HepG2 (cell line): ENCODE measurements at regions not wholly inside any gene's neighbourhood (a gene's known extent, or its start where the extent isn't known, plus 50 kb on each side); places are given as distances from the start of the nearest gene placed in this dataset.
A peak's percentile ranks its signal among the peaks of the same experiment; 100 is the strongest.

Experiments
- ATAC-seq: fragments of 200-7000 bp; cut with Tn5 transposase; 3 replicates; pipeline ENCODE4 v1.9.1; 2020; ENCODE audit warnings: mild to moderate bottlenecking, moderate library complexity
- BruUV-seq: library from RNA; stranded (reverse); fragments of 400-500 nt; replicated peaks from 2 replicates; lab custom pipeline; 2021; lab: Mats Ljungman, UMichigan
- CTCF ChIA-PET: fragments of 300-600 bp; formaldehyde crosslinking; extraction: SDS; loops from one replicate; lab custom pipeline; 2021; ENCODE audit warnings: low total read pairs, inconsistent platforms, low intra/inter-chr PET ratio; lab: Yijun Ruan, JAX
- POLR2A ChIA-PET: fragments of 350-600 bp; sonication (Branson Sonifier 250); formaldehyde crosslinking; loops from one replicate; lab custom pipeline; 2020; ENCODE audit warnings: antibody characterized with exemption, inconsistent platforms; lab: Yijun Ruan, JAX
- DNase-seq: peaks from one replicate; pipeline ENCODE4 v3.0.0-alpha.2; 2015; ENCODE audit warnings: low spot score
- FAIRE-seq: peaks from 3 replicates; lab custom pipeline; 2011; peaks lifted over from hg19 to GRCh38; lab: Jason Lieb, UNC
- H2AFZ ChIP-seq: one replicate; pipeline ENCODE4 v1.6.1; 2011; ENCODE audit warnings: low read length, inconsistent platforms
- H3K27ac ChIP-seq: fragments of 300-600 bp; 3 replicates; pipeline ENCODE4 v1.8.0; 2011; ENCODE audit warnings: mixed run types, mild to moderate bottlenecking, mixed read lengths, low read length, inconsistent platforms; ENCODE audit not compliant: insufficient read depth; ENCODE audit errors: extremely low read length
- H3K27me3 ChIP-seq, 2 experiments: fragments of 200-600 bp in 1 of 2; 2 replicates in 1 of 2; 3 replicates in 1 of 2; pipeline versions ENCODE4 v1.6.0 to v1.8.0; 2011; ENCODE audit warnings: low read length in 2 of 2, mild to moderate bottlenecking in 2 of 2, moderate library complexity in 2 of 2, inconsistent platforms in 1 of 2; ENCODE audit not compliant: insufficient read depth in 2 of 2, control insufficient read depth in 1 of 2
- H3K36me3 ChIP-seq, 2 experiments: fragments of 200-600 bp in 1 of 2; replicated peaks in 1 of 2; 2 replicates in 1 of 2; 3 replicates in 1 of 2; pipeline versions ENCODE4 v1.5.1 to v1.8.0; 2011; ENCODE audit warnings: low read length in 2 of 2, inconsistent platforms in 1 of 2; ENCODE audit not compliant: insufficient read depth in 2 of 2, control insufficient read depth in 1 of 2
- H3K4me1 ChIP-seq: 2 replicates; pipeline ENCODE4 v1.5.1; 2012; ENCODE audit warnings: low read length, inconsistent platforms; ENCODE audit not compliant: insufficient read depth
- H3K4me2 ChIP-seq: 2 replicates; pipeline ENCODE4 v1.6.0; 2011; ENCODE audit warnings: low read depth, low read length, inconsistent platforms
- H3K4me3 ChIP-seq, 3 experiments: fragments of 200-600 bp in 1 of 3; sonication (generic), shearing (Covaris generic) in 1 of 3; replicated peaks in 1 of 3; 2 replicates each; pipeline ENCODE4 v1.5.1; 2011 to 2016; ENCODE audit warnings: low read length in 3 of 3, inconsistent platforms in 2 of 3, low read depth in 2 of 3, mild to moderate bottlenecking in 2 of 3, control low read depth in 1 of 3, mixed read lengths in 1 of 3; ENCODE audit not compliant: insufficient read depth in 1 of 3
- H3K79me2 ChIP-seq: one replicate; pipeline ENCODE4 v1.6.1; 2011; ENCODE audit warnings: low read length, inconsistent platforms; ENCODE audit not compliant: insufficient read depth
- H3K9ac ChIP-seq: 2 replicates; pipeline ENCODE4 v1.6.0; 2011; ENCODE audit warnings: mild to moderate bottlenecking, low read depth, low read length, inconsistent platforms; ENCODE audit not compliant: insufficient read depth
- H3K9me3 ChIP-seq: 2 replicates; pipeline ENCODE4 v1.5.1; 2012; ENCODE audit warnings: mild to moderate bottlenecking, low read length
- H4K20me1 ChIP-seq: 2 replicates; pipeline ENCODE4 v1.6.0; 2011; ENCODE audit warnings: inconsistent platforms, mild to moderate bottlenecking, low read length, moderate library complexity; ENCODE audit not compliant: insufficient read depth
- CREM ChIP-seq, 2 experiments: sonication (generic) in 1 of 2; formaldehyde crosslinking in 1 of 2; IDR thresholded peaks; 2 replicates each; pipeline versions ENCODE4 v1.4.0 to v1.6.1; 2016 to 2020; ENCODE audit warnings: antibody characterized with exemption in 1 of 2, mild to moderate bottlenecking in 1 of 2, missing genetic modification reagents in 1 of 2
- HMG20A ChIP-seq: IDR thresholded peaks from 2 replicates; pipeline ENCODE4 v1.6.1; 2016; ENCODE audit warnings: borderline replicate concordance
- ISL2 ChIP-seq: sonication (generic); formaldehyde crosslinking; IDR thresholded peaks from 2 replicates; pipeline ENCODE4 v1.5.0; 2020; ENCODE audit warnings: missing genetic modification reagents
- NR1H2 ChIP-seq: sonication (generic); formaldehyde crosslinking; IDR thresholded peaks from 2 replicates; pipeline ENCODE4 v1.8.1; 2022; ENCODE audit warnings: low read depth, missing genetic modification reagents, borderline replicate concordance
- PHB2 ChIP-seq: fragments of 450-650 bp; IDR thresholded peaks from 2 replicates; pipeline ENCODE4 v1.6.1; 2018; ENCODE audit not compliant: partially characterized antibody
- PLRG1 ChIP-seq: fragments of 450-650 bp; conservative IDR thresholded peaks from 2 replicates; pipeline ENCODE4 v1.6.1; 2016
- SMC3 ChIP-seq: IDR thresholded peaks from 2 replicates; pipeline ENCODE4 v1.6.1; 2011; ENCODE audit warnings: low read length, improper control_type of control experiment
- SSRP1 ChIP-seq: IDR thresholded peaks from 2 replicates; pipeline ENCODE4 v1.6.1; 2016; ENCODE audit warnings: control low read depth
- TIGD3 ChIP-seq: sonication (generic); formaldehyde crosslinking; IDR thresholded peaks from 2 replicates; pipeline ENCODE4 v1.5.1; 2020; ENCODE audit warnings: mild to moderate bottlenecking, missing genetic modification reagents, borderline replicate concordance
- ZFYVE20 ChIP-seq: sonication (generic); formaldehyde crosslinking; IDR thresholded peaks from 2 replicates; pipeline ENCODE4 v1.8.0; 2023; ENCODE audit warnings: low read depth, mild to moderate bottlenecking, moderate library complexity, missing genetic modification reagents, borderline replicate concordance
- ZNF160 ChIP-seq: sonication (generic); formaldehyde crosslinking; IDR thresholded peaks from 2 replicates; pipeline ENCODE4 v1.8.0; 2022; ENCODE audit warnings: mild to moderate bottlenecking, inconsistent platforms, missing genetic modification reagents
- ZNF281 ChIP-seq: sonication (generic); formaldehyde crosslinking; IDR thresholded peaks from 2 replicates; pipeline ENCODE4 v1.4.0; 2020; ENCODE audit warnings: missing genetic modification reagents, borderline replicate concordance
- ZNF496 ChIP-seq: sonication (generic); formaldehyde crosslinking; IDR thresholded peaks from 2 replicates; pipeline ENCODE4 v1.8.1; 2023; ENCODE audit warnings: mild to moderate bottlenecking, moderate library complexity, missing genetic modification reagents; ENCODE audit not compliant: insufficient replicate concordance
- ZNF660 ChIP-seq: sonication (generic); formaldehyde crosslinking; IDR thresholded peaks from 2 replicates; pipeline ENCODE4 v1.5.1; 2020; ENCODE audit warnings: mild to moderate bottlenecking, low read depth, missing genetic modification reagents, borderline replicate concordance
- ZNF773 ChIP-seq: sonication (generic); formaldehyde crosslinking; IDR thresholded peaks from 2 replicates; pipeline ENCODE4 v1.4.0; 2020; ENCODE audit warnings: missing genetic modification reagents, borderline replicate concordance
- ZNF879 ChIP-seq: sonication (generic); formaldehyde crosslinking; IDR thresholded peaks from 2 replicates; pipeline ENCODE4 v1.8.1; 2023; ENCODE audit warnings: missing genetic modification reagents
- WGBS: methylation state at CpG from one replicate; pipeline ENCODE4 v1.1.6; 2017; ENCODE audit warnings: low lambda C conversion rate; 5-methylcytosine and 5-hydroxymethylcytosine counted together
- in situ Hi-C: cut with HindIII; loops from 2 replicates; pipeline ENCODE4 v1.10.0; 2017; ENCODE audit warnings: low pct_unique_long_range_greater_than_20kb; ENCODE audit not compliant: extremely low pct_ligation_motif_present
- intact Hi-C: fragments of 100-400 bp; cut with micrococcal nuclease; formaldehyde crosslinking; loops from one replicate; pipeline ENCODE4 v1.10.0; 2022; ENCODE audit not compliant: unreplicated experiment
- TF ChIP-seq, protein P1 (sequence below): sonication (generic); formaldehyde crosslinking; IDR thresholded peaks from 2 replicates; pipeline ENCODE4 v1.4.0; 2020; ENCODE audit warnings: missing genetic modification reagents

GRCh38 chr12:19575337-19576243 lies 136.3 kb downstream of the AEBP2 start:
- Histone ChIP-seq H3K27me3 (no peaks in the 10 kb centered on the region), H2AFZ (no peak overlapping the region), H3K36me3 (no peaks in the 10 kb centered on the region), H3K9ac (no peak overlapping the region), H3K79me2 (no peaks in the 10 kb centered on the region), H3K4me3 (no peak overlapping the region), H3K4me1 (no peaks in the 10 kb centered on the region), H3K4me2 (no peak overlapping the region), H3K27ac (no peak overlapping the region), H3K9me3 (no peaks in the 10 kb centered on the region), H4K20me1 (no peaks in the 10 kb centered on the region)
- DNase-seq (peak; percentile 1), FAIRE-seq (no peak), ATAC-seq (no peak)
- CTCF ChIA-PET, result no interaction called here
- intact Hi-C loops (loop anchor here (5.0 kb wide), 1 partner anchor 67 kb away; no protein-coding TSS in a partner anchor), in situ Hi-C loops (no loop called here)
- 8% methylated on average over 5 of the region's 5 CpGs for WGBS
- BruUV-seq, result no TSS peak
- POLR2A ChIA-PET, result no interaction called here
- TF ChIP-seq ZNF160 (CRISPR knock-in tag) (no peak), ZNF496 (CRISPR knock-in tag) (no peak), HMG20A (CRISPR knock-in tag) (no peak), PHB2 (no peak), CREM (IDR thresholded peaks at IDR 0.05) (no peak), CREM (CRISPR knock-in tag; IDR thresholded peaks at IDR 0.05) (no peak), SMC3 (no peak), ZNF773 (CRISPR knock-in tag) (no peak), ZNF879 (CRISPR knock-in tag) (no peak), SSRP1 (CRISPR knock-in tag) (no peak), NR1H2 (CRISPR knock-in tag) (no peak), ZNF281 (CRISPR knock-in tag) (no peak), TIGD3 (no peak), ZFYVE20 (no peak), ISL2 (CRISPR knock-in tag) (no peak), ZNF660 (CRISPR knock-in tag) (no peak), PLRG1 (no peak)
- TF ChIP-seq, protein P1, sequence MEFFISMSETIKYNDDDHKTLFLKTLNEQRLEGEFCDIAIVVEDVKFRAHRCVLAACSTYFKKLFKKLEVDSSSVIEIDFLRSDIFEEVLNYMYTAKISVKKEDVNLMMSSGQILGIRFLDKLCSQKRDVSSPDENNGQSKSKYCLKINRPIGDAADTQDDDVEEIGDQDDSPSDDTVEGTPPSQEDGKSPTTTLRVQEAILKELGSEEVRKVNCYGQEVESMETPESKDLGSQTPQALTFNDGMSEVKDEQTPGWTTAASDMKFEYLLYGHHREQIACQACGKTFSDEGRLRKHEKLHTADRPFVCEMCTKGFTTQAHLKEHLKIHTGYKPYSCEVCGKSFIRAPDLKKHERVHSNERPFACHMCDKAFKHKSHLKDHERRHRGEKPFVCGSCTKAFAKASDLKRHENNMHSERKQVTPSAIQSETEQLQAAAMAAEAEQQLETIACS (CRISPR knock-in tag), result no peak
